AG04449 (cell line): ENCODE measurements at regions not wholly inside any gene's neighbourhood (a gene's known extent, or its start where the extent isn't known, plus 50 kb on each side); places are given as distances from the start of the nearest gene placed in this dataset.
"Not testable (repeated sequence)": the region's sequence is repeated elsewhere in the genome, so short reads cannot be mapped to it uniquely, and the experiment has no call there.

Source experiments
- CTCF ChIA-PET: fragments of 350-600 bp; formaldehyde crosslinking; extraction: SDS; loops from one replicate; lab custom pipeline; 2021; ENCODE audit warnings: antibody characterized with exemption; lab: Yijun Ruan, JAX
- POLR2A ChIA-PET: fragments of 400-600, 350-600 bp; formaldehyde crosslinking; extraction: SDS; loops from one replicate; lab custom pipeline; 2020; ENCODE audit warnings: antibody characterized with exemption, inconsistent platforms; lab: Yijun Ruan, JAX
- DNase-seq: peaks from one replicate; pipeline ENCODE4 v3.0.0-alpha.2; 2010; ENCODE audit warnings: low read depth, low spot score
- H3K4me3 ChIP-seq: 2 replicates; pipeline ENCODE4 v1.5.1; 2011; ENCODE audit warnings: low read depth, mild to moderate bottlenecking, control low read depth, low read length
- CTCF ChIP-seq: IDR thresholded peaks from one replicate; pipeline ENCODE4 v1.5.1; 2011; ENCODE audit warnings: mild to moderate bottlenecking, moderate library complexity, low read length, control low read depth, inconsistent platforms; ENCODE audit not compliant: insufficient read depth; ENCODE audit errors: missing control alignments

DNA sequence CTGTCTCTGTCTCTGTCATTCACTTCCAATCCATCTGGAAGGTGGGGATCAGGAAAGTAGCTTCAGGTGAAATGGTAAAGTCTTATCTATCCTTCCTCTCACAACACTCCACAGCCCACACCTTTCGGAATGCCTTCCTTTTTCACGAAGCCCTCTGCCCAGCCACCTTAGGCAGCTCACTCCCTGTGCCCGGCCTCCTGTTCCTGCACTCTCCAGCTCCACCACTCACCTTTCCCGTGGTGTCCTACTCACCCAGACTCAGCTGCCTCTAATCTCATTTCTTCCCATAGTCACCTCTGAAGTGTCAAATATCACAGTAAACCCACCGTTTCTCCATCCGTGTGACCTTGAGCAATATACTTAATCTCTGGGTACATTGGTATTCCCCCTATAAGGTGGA is 100.9 kb upstream of the C7orf33 start:
- no peak overlapping the region for H3K4me3 ChIP-seq
- CTCF ChIA-PET: interaction anchor here (1.1 kb wide), 1 partner anchor 39 kb away, joined by 3 read pairs; no protein-coding TSS in a partner anchor
- POLR2A ChIA-PET: no interaction called here
- TF ChIP-seq CTCF: no peak
- no peak for DNase-seq

DNA sequence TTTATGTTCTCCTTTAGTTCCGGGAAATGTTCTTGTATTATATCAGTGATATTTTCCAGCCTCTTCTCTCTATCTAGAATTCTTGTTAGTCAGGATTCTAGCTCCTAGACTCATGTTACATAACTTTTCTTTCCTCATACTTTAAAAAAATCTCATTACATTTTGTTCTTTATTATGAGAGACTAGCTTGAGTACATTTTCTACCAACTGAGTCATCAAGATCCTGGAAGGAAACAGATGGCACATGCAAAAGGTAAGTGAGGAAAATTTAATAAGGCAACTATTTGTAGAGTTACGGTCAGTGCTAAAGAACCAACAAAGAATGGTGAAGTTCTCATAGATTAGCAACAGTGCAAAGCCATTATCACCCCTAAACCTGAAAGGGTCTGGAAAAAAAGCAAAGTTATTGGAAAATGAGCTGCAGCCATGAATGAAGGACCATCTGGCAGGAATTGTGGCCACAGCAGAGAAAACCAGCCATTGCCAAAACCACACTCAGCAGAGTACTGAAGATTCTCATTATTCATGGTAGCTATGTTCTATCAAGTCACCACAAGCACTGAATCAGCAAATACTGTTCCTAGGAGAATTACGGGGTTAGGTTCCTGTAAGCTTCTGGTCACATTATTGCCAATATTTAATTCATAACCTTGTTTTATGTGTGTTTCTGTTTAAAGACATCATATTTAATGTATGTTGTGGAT is 98.3 kb upstream of the C7orf33 start:
- H3K4me3 ChIP-seq: no peak overlapping the region
- DNase-seq: no peak
- TF ChIP-seq CTCF: no peak
- CTCF ChIA-PET: interaction anchor here (0.8 kb wide), 1 partner anchor 471 kb away, joined by 3 read pairs; no protein-coding TSS in a partner anchor
- POLR2A ChIA-PET: no interaction called here

DNA sequence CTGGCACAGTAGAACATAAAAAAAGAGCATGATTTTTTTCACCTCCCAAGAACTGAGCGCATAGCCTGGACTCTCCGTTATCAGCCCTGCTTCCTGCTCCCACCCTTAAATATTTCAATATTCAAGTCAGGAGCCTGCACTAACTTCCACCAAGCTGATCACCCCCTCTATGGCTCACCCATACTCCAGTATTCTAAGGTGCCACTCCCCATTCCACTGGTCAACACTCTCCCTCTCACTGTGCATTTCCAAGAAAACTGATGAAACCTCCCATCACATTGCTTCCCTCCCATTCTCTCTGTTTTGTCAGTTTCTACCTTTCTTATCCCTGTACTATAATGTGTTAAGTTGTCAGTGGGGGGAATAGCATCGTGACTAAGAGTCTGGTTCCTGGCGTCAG is 95.0 kb upstream of the C7orf33 start:
- TF ChIP-seq CTCF: no peak
- ChIA-PET CTCF (no interaction called here), POLR2A (no interaction called here)
- H3K4me3 ChIP-seq: no peak overlapping the region
- no peak for DNase-seq

DNA sequence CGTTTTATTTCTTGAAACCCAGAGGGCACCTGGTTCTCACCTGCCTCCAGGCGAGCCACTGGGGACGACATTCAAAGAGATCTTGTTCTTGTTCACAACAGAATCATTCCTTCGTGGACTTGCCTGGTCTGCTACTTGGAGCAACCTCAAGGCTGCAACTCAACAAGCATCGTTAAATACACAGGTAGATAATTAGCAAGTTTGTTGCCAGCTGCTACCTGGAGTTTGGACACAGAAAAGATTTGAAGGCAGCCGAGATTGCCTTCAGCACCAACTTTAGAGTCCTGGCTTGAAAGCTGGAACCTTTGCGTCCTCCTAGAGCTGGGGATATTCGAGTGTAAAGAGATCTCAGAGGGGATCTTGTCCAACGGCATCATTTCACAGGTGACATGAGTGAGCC is 89.6 kb upstream of the C7orf33 start:
- ChIA-PET CTCF (interaction anchor here (1.4 to 6.8 kb wide), 3 partner anchors 16 to 469 kb away, joined by 3 to 97 read pairs (median 5); no protein-coding TSS in a partner anchor), POLR2A (no interaction called here)
- DNase-seq: no peak
- TF ChIP-seq CTCF: no peak
- no peak overlapping the region for H3K4me3 ChIP-seq

DNA sequence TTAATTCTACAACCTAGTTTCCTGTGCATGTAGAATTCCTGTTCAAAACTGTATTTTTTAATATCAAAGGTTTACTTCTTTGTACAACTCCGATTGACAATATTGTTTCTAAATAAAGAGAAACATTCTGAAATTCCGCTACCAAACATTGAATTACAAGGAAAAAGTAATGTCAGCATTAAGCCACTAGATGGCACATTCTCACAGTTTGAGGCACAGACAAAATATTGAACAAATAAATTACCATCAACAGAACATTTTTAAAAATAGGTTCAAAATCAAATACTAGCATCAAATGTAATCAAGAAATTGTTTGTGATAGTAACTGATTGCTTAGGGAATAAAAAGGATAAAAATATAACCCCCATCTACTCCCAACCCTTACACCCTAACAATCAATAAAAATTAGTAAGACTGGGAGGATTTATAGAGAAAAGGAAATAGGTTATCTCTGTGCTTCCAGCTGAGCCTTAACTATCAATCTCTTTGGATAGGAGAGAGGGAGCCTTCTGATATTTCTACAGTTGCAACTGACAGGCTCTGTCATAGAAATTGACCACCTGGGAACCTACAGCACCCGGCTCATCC is 86.6 kb upstream of the C7orf33 start:
- CTCF ChIA-PET: interaction anchor here (1.0 to 6.8 kb wide), 5 partner anchors 15 to 468 kb away, joined by 3 to 97 read pairs (median 5); no protein-coding TSS in a partner anchor
- POLR2A ChIA-PET: no interaction called here
- DNase-seq: peak; percentile 3
- peak; percentile 52 for TF ChIP-seq CTCF
- no peak overlapping the region for H3K4me3 ChIP-seq

DNA sequence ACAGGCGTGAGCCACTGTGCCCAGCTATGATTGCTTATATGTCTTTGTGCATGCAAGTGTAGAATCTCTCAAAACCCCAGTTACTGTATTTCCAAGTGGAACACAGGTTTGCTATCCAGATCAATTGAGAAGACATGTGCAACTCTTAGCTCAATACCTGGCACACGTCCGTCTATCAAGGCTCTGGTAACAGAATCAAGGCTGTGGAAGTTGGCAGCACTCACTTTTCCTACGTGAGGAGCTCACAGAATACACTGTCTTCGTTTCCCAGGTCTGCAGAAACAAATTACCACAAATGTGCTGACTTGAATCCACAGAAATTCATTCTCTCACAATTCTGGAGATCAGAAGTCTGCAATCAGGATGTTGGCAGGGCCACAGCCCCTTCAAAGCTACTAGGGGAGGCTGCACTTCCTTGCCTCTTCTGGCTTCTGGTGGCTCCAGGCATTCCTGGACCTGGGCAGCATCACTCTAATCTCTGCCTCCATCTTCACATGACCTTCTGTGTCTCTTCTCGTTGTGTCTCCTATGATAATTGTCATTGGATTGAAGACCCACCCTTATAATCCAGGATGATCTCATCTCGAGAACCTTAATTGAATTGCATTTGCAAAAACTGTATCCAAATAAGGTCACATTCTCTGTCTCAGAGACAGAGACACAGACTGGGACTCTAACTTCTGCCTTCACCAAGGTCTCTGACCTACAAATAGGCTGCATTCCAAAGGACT is 84.8 kb upstream of the C7orf33 start:
- CTCF ChIA-PET: interaction anchor here (0.6 to 6.8 kb wide), 5 partner anchors 70 to 466 kb away, joined by 3 to 97 read pairs (median 5); no protein-coding TSS in a partner anchor
- H3K4me3 ChIP-seq: no peak overlapping the region
- POLR2A ChIA-PET: no interaction called here
- DNase-seq: no peak
- no peak for TF ChIP-seq CTCF

DNA sequence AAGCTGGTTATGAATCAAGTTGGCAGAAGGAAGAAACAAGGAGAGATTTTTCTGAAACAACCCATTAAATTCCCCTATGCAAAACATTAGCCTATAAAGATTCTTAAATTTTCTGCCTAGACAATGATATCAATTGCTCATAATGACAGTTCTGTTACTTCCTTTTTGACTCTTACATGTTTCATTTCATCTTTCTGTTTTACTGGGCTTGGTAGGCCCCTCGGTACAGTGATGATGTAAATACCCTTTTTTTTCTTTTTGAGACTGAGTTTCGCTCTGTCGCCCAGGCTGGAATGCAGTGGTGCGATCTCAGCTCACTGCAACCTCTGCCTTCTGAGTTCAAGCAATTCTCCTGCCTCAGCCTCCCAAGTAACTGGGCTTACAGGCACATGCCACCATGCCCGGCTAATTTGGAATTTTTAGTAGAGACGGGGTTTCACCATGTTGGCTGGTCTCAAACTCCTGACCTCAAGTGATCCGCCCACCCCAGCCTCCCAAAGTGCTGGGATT is 83.4 kb upstream of the C7orf33 start:
- POLR2A ChIA-PET, CTCF ChIA-PET, DNase-seq, H3K4me3 ChIP-seq: not testable (repeated sequence)
